ENCODE measurements at regions not wholly inside any gene's neighbourhood (a gene's known extent, or its start where the extent isn't known, plus 50 kb on each side); places are given as distances from the start of the nearest gene placed in this dataset.
A peak's percentile ranks its signal among the peaks of the same experiment; 100 is the strongest.

DNA sequence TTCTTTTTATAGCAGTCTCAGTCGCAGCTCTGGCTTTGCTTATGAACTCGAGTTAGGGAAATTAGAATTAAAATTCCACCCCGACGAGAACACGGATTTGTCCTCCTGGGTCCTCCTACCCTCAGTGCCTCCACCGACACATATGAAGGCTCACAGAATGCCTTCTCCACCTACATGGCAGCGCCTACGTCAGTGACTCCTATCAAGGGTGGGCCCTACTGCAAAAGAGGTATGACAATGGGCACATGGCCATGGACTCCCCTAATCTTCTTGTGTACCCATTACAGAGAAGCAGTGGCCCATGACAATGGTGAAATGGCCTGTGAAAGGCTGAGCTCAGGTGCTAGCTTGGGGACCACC, 173.0 kb upstream of the TLE3 start:
- ChIA-PET POLR2A (ENCODE audit: partially characterized antibody) (interaction anchor here (1.0 kb wide), 1 partner anchor 172 kb away, joined by 4 read pairs; no protein-coding TSS in a partner anchor), CTCF (ENCODE audit: partially characterized antibody) (interaction anchor here (0.8 to 3.2 kb wide), 7 partner anchors 11 to 218 kb away, joined by 3 to 12 read pairs (median 3); no protein-coding TSS in a partner anchor)
- FAIRE-seq (no peak), DNase-seq (ENCODE audit: low read depth in 1 of 2, low spot score in 2 of 2) (no peak)
- 90% methylated on average over 8 of the region's 8 CpGs; no CpG with 5 or more reads in 1 of the 2 experiments for WGBS, 2 experiments (ENCODE audit: extremely low coverage in 1 of 2, insufficient coverage in 1 of 2, insufficient read length in 1 of 2, insufficient replicate concordance in 2 of 2, low coverage in 1 of 2, low lambda C conversion rate in 2 of 2, missing lambda C conversion rate in 1 of 2)
- Histone ChIP-seq H4K20me1 (replicated peaks in 1 of 2; ENCODE audit: control insufficient read depth in 1 of 2, insufficient read depth in 2 of 2, low read length in 2 of 2) (no peaks in the 10 kb centered on the region), H3K4me2 (ENCODE audit: insufficient read depth in 1 of 2, low read depth in 2 of 2, low read length in 2 of 2) (no peak overlapping the region), H3K4ac (replicated peaks; ENCODE audit: insufficient read length, low read depth, low read length) (no peak overlapping the region), H3K23ac (ENCODE audit: insufficient read length) (no peak overlapping the region), H3K9me3 (ENCODE audit: insufficient read depth in 2 of 2, low read depth in 1 of 2, low read length in 1 of 2) (no peaks in the 10 kb centered on the region), H2AFZ (ENCODE audit: low read length) (no peak overlapping the region), H3K14ac (ENCODE audit: insufficient read length) (no peak overlapping the region), H3K18ac (ENCODE audit: extremely low read depth, low read length) (no peak overlapping the region), H2BK20ac (ENCODE audit: low read length) (no peak overlapping the region), H2AK5ac (ENCODE audit: low read depth, low read length) (0 out of 2 replicates have a peak overlapping the region, but pooled peaks have one; percentile 61), H3K27me3 (replicated peaks in 1 of 4; ENCODE audit: control insufficient read depth in 3 of 4, extremely low read depth in 1 of 4, insufficient read depth in 3 of 4, low read length in 3 of 4) (no peaks in the 10 kb centered on the region), H3K9ac (replicated peaks in 1 of 4; ENCODE audit: extremely low read depth in 1 of 4, low read depth in 3 of 4, low read length in 3 of 4) (no peak overlapping the region), H2BK12ac (ENCODE audit: low read depth, low read length) (no peak overlapping the region; the same call in 1 of the 2 replicates), H3K79me2 (ENCODE audit: control insufficient read depth in 1 of 2, insufficient read depth in 2 of 2, low read length in 2 of 2) (no peaks in the 10 kb centered on the region), H3K79me1 (ENCODE audit: low read depth, low read length) (peaks cover 3% of the 10 kb centered on the region; the same call in 1 of the 2 replicates), H4K8ac (ENCODE audit: extremely low read depth, insufficient read depth, low read length) (no peak overlapping the region), H2BK5ac (ENCODE audit: low read depth, low read length) (no peak overlapping the region), H3K4me3 (ENCODE audit: extremely low read depth in 1 of 4, insufficient read depth in 2 of 4, low read depth in 3 of 4, low read length in 4 of 4) (no peak overlapping the region), H3K4me1 (replicated peaks in 1 of 4; ENCODE audit: control insufficient read depth in 3 of 4, insufficient read depth in 4 of 4, low read length in 3 of 4) (peaks cover 0 to 11% (median 6%) of the 10 kb centered on the region in 4 experiments; a peak in 5 of 7 replicates), H3K23me2 (ENCODE audit: low read depth, low read length) (no peaks in the 10 kb centered on the region), H4K5ac (ENCODE audit: insufficient read length, low read depth, low read length) (no peak overlapping the region), H2BK120ac (replicated peaks; ENCODE audit: low read depth, low read length) (no peak overlapping the region), H4K91ac (replicated peaks; ENCODE audit: insufficient read length, low read length) (no peak overlapping the region), H3K27ac (ENCODE audit: low read depth, low read length) (no peak overlapping the region), H3K36me3 (ENCODE audit: control insufficient read depth in 2 of 4, insufficient read depth in 4 of 4, low read length in 3 of 4) (no peaks in the 10 kb centered on the region), H2BK15ac (ENCODE audit: low read length) (no peak overlapping the region), H3K56ac (replicated peaks; ENCODE audit: insufficient read length, low read depth, low read length) (no peak overlapping the region)
- TF ChIP-seq SP4 (IDR thresholded peaks at IDR 0.05; ENCODE audit: low read length) (no peak), CBX8 (IDR thresholded peaks at IDR 0.05; ENCODE audit: borderline replicate concordance, low read depth, low read length) (no peak), FOSL1 (IDR thresholded peaks at IDR 0.05; ENCODE audit: insufficient read depth, low read depth, low read length) (no peak), RFX5 (IDR thresholded peaks at IDR 0.05; ENCODE audit: borderline replicate concordance, low read depth, low read length) (no peak), MAX (IDR thresholded peaks at IDR 0.05) (no peak), POLR2A (IDR thresholded peaks at IDR 0.05; ENCODE audit: control extremely low read depth in 1 of 2, low read depth in 2 of 2, low read length in 2 of 2) (no peak), TBP (IDR thresholded peaks at IDR 0.05; ENCODE audit: low read depth, low read length) (no peak), GABPA (IDR thresholded peaks at IDR 0.05; ENCODE audit: borderline replicate concordance, insufficient read depth, low read length) (no peak), SP1 (IDR thresholded peaks at IDR 0.05; ENCODE audit: low read depth, low read length) (no peak), GTF2F1 (IDR thresholded peaks at IDR 0.05; ENCODE audit: borderline replicate concordance, low read depth, low read length) (no peak), BRCA1 (IDR thresholded peaks at IDR 0.05; ENCODE audit: low read depth, low read length) (no peak), CTCF (IDR thresholded peaks at IDR 0.05; ENCODE audit: control extremely low read depth in 1 of 3, insufficient read depth in 1 of 3, low read depth in 1 of 3, low read length in 3 of 3) (no peak)

Data from H1 (cell line).